Lung (tissue), 11 donors: ENCODE measurements at regions not wholly inside any gene's neighbourhood (a gene's known extent, or its start where the extent isn't known, plus 50 kb on each side); places are given as distances from the start of the nearest gene placed in this dataset.

Experiments used
- ATAC-seq: fragments of 200-7000 bp; cut with Tn5 transposase; one replicate; pipeline ENCODE4 v1.9.1; 2020; ENCODE audit warnings: moderate number of reproducible peaks; ENCODE audit not compliant: insufficient read depth, low FRiP score
- DNase-seq, 3 donors: peaks; one replicate each; pipeline ENCODE4 v3.0.0-alpha.2; 2013 to 2017
- H3K27ac ChIP-seq, 2 donors: one replicate each; pipeline ENCODE4 v1.5.1; 2013; ENCODE audit warnings: mild to moderate bottlenecking in 2 of 2, moderate library complexity in 2 of 2, control low read depth in 1 of 2, inconsistent platforms in 1 of 2, low read depth in 1 of 2, low read length in 1 of 2
- H3K27me3 ChIP-seq, 3 donors: one replicate each; pipeline ENCODE4 v1.5.1; 2013; ENCODE audit warnings: low read length in 2 of 3; ENCODE audit not compliant: control insufficient read depth in 3 of 3, insufficient read depth in 3 of 3
- H3K36me3 ChIP-seq, 4 donors: one replicate each; pipeline ENCODE4 v1.5.1; 2013; ENCODE audit warnings: low read length in 4 of 4, mild to moderate bottlenecking in 1 of 4, moderate library complexity in 1 of 4; ENCODE audit not compliant: control insufficient read depth in 4 of 4, insufficient read depth in 4 of 4
- H3K4me1 ChIP-seq, 5 donors: one replicate each; pipeline ENCODE4 v1.5.1; 2013; ENCODE audit warnings: low read length in 5 of 5, mild to moderate bottlenecking in 2 of 5, moderate library complexity in 1 of 5; ENCODE audit not compliant: control insufficient read depth in 5 of 5, insufficient read depth in 5 of 5
- H3K4me3 ChIP-seq: one replicate; pipeline ENCODE4 v1.5.1; 2013; ENCODE audit warnings: mild to moderate bottlenecking, control low read depth, moderate library complexity
- H3K9ac ChIP-seq, 2 donors: one replicate each; pipeline ENCODE4 v1.5.1; 2013; ENCODE audit warnings: low read length in 2 of 2, control low read depth in 1 of 2; ENCODE audit not compliant: insufficient read depth in 1 of 2
- H3K9me3 ChIP-seq, 4 donors: one replicate each; pipeline ENCODE4 v1.5.1; 2013; ENCODE audit warnings: low read length in 3 of 4, mild to moderate bottlenecking in 1 of 4, moderate library complexity in 1 of 4; ENCODE audit not compliant: control insufficient read depth in 4 of 4, insufficient read depth in 3 of 4
- CTCF ChIP-seq: IDR thresholded peaks from 2 replicates; pipeline ENCODE4 v1.5.1; 2012; ENCODE audit warnings: mild to moderate bottlenecking; ENCODE audit errors: control extremely low read depth, extremely low read depth
- WGBS, 2 donors: extraction: QIAGEN DNeasy Blood & Tissue Kit; methylation state at CpG; one replicate each; pipeline ENCODE4 v1.1.7; 2013; 5-methylcytosine and 5-hydroxymethylcytosine counted together
- donor health status: control.
- donor health status: control.
- donor health status: Bipolar disorder and iron deficiency.
- donor health status: healthy.
- donor health status: DM: yes; HTN: yes; CAD: no.

- WGBS, 2 donors, result 90 to 95% methylated on average over 6 of the region's 6 CpGs
- Histone ChIP-seq H3K4me3 (no peak overlapping the region), H3K9me3 (no peaks in the 10 kb centered on the region), H3K27ac (no peak overlapping the region), H3K27me3 (no peaks in the 10 kb centered on the region), H3K36me3 (no peaks in the 10 kb centered on the region), H3K4me1 (peaks cover 0 to 2% (median 0%) of the 10 kb centered on the region in 5 donors), H3K9ac (no peak overlapping the region)
- ATAC-seq (no peak), DNase-seq (no peak)
- TF ChIP-seq CTCF, result no peak
These were observed 165.5 kb upstream of the CD180 start for GRCh38 chr5:67361932-67362729.

GRCh38 chr5:67360047-67360446 lies 163.4 kb upstream of the CD180 start:
- ATAC-seq (no peak), DNase-seq (no peak)
- no peaks in the 10 kb centered on the region for H3K27me3 ChIP-seq
- H3K4me1 ChIP-seq, result peaks cover 0 to 2% (median 0%) of the 10 kb centered on the region in 5 donors
- TF ChIP-seq CTCF, result no peak
- no peak overlapping the region for H3K9ac ChIP-seq
- H3K36me3 ChIP-seq, result no peaks in the 10 kb centered on the region
- no peaks in the 10 kb centered on the region for H3K9me3 ChIP-seq
- WGBS, 2 donors, result 47 to 61% methylated on average over 3 of the region's 3 CpGs
- no peak overlapping the region for H3K4me3 ChIP-seq
- no peak overlapping the region for H3K27ac ChIP-seq

- no peaks in the 10 kb centered on the region for H3K9me3 ChIP-seq
- H3K36me3 ChIP-seq, result no peaks in the 10 kb centered on the region
- DNase-seq (no peak), ATAC-seq (no peak)
- no peak for TF ChIP-seq CTCF
- peaks cover 0 to 16% (median 3%) of the 10 kb centered on the region in 5 donors for H3K4me1 ChIP-seq
- H3K4me3 ChIP-seq, result no peak overlapping the region
- no peak overlapping the region for H3K27ac ChIP-seq
- no peak overlapping the region for H3K9ac ChIP-seq
- H3K27me3 ChIP-seq, result no peaks in the 10 kb centered on the region
These were observed 161.6 kb upstream of the CD180 start for GRCh38 chr5:67358186-67358585.
